Stimulated activated CD4-positive, alpha-beta T cell treated with anti-CD3 and anti-CD28 coated beads, Interleukin-12 subunit alpha, Interleukin-12 subunit beta, amount 100 ng/mL, for 4 hours (primary cell): ENCODE measurements at regions not wholly inside any gene's neighbourhood (a gene's known extent, or its start where the extent isn't known, plus 50 kb on each side); places are given as distances from the start of the nearest gene placed in this dataset.

Source experiments
- DNase-seq: peaks from one replicate; pipeline ENCODE4 v3.0.0-alpha.2; 2020

DNA sequence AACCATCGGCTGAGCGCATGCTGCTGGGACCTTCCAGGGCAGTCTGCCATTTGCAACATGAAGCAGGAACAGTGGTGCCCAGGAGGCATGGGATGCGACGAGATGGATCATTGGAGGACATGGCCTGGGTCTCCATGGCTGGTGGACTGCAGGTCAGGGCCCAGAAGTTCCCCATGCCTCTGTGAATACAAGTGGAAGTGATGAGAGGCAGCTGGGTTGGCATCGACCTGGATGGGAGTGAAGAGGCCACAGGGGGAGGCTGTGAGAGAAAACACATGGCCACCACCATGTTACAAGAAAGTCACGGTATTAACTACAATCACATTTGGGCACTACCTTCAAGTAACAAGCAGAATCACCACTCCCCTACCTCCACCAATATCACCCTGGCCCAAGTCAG lies 262.0 kb downstream of the FOXO1 start:
- no peak for DNase-seq

GRCh38 chr13:40404967-40405716 lies 261.3 kb downstream of the FOXO1 start:
- DNase-seq: no peak

- DNase-seq: no peak
Measured at GRCh38 chr13:40406405-40407120, 259.9 kb downstream of the FOXO1 start.

GRCh38 chr13:40407567-40407966 lies 258.9 kb downstream of the FOXO1 start:
- no peak for DNase-seq

DNA sequence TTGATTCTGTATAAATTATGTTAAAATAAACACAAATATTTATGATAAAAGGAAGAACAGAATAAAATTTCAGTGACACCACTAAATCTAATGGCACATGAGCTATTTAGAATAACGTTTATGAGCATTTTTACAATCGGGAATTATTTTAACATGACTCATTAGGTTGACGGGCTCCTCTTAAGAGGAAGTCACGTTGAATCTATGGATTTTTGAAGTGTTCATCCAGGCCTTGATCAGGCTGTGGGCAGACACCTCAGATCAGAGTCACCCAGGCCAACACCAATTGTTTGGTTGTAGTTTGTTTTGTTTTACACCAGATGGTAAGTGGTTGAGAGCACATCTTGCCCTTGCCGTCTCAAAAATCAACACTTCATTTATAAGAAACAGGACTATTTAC lies 257.8 kb downstream of the FOXO1 start:
- no peak for DNase-seq

- DNase-seq: no peak
Measured at GRCh38 chr13:40409278-40409677, 257.2 kb downstream of the FOXO1 start.

GRCh38 chr13:40410315-40410714 lies 256.1 kb downstream of the FOXO1 start:
- no peak for DNase-seq

DNA sequence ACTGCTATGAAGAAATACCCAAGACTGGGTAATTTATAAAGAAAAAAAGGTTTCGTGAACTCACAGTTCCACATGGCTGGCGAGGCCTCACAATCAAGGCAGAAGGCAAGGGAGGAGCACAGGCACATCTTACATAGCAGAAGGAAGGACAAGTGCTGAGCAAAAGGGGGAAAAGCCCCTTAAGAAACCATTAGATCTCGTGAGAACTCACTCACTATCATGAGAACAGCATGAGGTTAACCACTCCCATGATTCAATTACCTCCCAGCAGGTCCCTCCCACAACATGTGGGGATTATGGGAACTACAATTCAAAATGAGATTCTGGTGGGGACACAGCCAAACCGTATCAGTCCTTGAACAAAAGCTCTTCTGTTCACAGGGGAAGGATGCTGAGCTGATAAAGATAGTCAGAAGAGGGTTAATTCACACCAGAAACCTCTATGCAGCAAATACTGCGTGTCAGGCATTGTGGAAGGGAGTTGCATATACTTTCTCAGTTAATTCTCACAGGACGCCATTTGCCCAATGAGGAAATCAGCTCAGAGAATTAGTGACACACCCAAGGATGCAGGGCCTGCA lies 246.2 kb downstream of the FOXO1 start:
- DNase-seq: no peak

DNA sequence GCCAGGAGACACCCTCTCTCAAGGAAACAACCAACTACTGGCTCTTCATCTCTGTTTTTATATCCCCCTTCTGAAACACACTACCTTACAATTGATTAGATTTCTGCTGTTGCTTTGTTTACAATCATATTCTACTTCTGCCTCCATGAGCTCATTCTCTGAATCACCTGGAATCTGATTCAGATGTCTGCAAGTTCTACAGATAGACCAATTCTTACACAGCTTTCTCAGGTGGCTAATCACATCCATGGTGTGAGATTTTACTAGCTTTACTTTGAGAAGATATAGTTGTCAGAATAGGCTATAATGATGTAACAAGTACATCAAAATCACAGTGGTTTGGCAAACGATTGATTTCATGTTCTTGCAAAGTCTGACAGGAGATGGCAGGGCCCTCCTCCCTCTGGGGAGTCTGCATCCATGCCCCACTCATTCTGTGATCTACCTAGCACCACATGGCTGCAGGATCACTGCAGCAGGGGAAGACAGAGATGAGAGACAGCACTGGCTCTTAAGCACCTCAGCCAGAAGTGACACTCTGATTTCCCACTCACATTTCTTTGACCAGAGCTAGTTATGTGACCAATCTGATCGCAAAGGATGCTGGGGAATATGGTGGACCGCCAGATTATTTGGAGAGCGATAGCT lies 243.7 kb downstream of the FOXO1 start:
- no peak for DNase-seq

GRCh38 chr13:40428354-40428753 lies 238.1 kb downstream of the FOXO1 start:
- DNase-seq: no peak

DNA sequence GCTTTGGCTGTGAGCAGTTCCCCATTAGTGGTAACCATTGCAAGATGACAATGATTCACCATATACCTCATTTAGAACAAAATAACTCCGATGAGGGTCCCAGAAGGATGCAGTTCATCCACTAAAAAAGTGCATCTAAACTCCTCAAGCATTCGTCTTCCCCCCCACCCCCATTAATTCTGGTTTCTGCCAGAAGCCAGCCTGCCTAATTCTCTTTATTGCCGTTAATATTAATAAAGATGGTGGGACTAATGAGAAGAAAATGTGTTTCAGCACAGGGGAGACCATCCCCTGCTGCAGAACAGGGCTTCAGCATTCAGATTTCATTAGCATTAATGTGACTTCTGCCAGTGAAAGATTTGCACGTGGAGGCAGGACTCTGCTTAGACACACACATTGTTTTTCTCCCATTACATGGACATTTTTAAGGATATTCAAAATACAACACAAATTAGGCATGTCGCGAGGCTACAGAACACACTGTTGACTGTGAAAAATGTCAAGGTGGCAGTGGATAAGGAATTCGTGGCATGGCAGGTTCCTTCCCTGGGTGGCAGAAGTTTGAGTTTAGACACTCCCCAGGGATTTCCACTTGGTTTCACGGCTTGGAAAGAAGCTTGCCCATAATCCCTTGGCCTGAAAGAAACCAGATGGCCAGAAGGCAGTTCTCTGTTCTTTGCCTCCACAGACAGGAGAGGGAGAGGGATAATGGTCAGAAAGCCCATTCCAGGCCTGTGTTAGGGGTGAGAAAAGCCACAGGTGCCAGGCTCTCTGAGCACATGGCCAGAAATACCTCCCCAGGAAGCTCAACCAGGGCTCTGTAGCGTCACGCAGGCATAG lies 236.5 kb downstream of the FOXO1 start:
- DNase-seq: no peak

GRCh38 chr13:40432018-40432978 lies 234.1 kb downstream of the FOXO1 start:
- DNase-seq: no peak

- DNase-seq: no peak
Measured at GRCh38 chr13:40433001-40433400, 233.4 kb downstream of the FOXO1 start.

- DNase-seq: peak; percentile 17
Measured at GRCh38 chr13:40433577-40433976, 232.9 kb downstream of the FOXO1 start.

GRCh38 chr13:40434516-40435397 lies 231.7 kb downstream of the FOXO1 start:
- DNase-seq: no peak

DNA sequence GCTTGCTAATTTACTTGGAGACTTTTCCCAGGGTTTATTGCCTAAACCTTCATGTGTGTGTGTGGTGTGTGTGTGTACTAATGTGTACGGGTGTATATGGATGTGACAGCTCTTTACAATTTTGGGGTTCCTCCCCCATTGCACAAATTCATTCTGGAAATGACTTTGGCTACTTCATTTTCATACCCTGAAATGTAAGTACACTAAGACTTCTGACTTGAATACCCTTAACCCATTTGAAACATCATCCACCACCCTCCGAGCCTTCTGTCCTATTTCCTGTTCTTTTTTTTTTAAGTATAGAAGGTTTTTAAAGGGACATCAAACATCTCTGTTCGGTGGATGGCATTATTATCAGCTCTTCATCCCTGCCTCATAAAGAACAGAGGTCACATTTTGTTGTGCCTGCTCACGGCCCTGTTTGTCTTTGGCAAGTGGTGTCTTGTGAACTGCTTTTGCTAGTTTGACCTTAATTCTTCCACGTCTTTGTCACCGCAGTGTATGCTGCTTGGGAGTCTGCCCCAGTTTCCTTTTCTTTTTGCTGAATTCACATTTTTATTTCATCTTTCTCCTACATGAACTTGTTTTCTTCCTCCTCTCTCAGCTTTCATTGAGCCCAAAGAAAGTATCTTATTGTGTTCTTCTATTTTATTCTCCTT lies 228.3 kb downstream of the FOXO1 start:
- DNase-seq: no peak

DNA sequence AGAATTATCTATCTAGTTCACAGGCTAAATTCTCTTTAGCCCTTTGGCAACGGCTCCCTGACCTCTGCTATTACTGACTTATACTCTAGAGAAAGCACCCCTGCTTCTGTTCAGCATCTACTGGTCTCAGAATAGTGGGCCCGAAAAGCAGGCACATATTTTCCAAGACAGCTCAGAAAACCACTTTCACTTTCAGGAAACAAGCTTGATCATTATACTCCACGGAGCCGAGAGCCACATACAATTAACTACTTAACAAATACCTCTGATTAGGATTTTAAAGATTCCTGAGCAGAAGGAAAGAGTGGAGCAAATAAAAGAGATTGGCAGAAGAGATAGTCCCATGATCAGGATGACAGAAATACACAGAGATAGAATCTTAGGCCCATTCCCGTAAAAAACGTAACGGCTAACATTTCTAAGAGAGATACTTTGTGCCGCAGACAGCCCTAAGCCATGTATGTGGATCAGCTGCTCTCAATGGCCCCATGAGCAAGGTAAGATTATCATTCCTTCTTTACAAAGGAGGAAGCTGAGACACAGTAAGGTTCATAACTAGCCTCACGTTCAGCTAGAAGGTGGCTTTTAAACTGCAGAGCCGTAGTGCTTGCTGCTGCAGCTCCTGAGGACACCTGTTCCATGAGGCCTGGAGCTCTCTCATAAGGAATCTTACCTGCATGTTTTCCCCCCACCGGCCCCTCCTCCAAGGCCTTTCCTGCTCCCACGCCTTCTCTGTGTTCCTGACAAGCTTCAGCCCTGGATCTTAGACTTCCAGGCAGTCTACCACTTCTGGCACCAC lies 227.2 kb downstream of the FOXO1 start:
- no peak for DNase-seq

- no peak for DNase-seq
Measured at GRCh38 chr13:40439928-40440327, 226.5 kb downstream of the FOXO1 start.
